B cell (primary cell): ENCODE measurements at regions not wholly inside any gene's neighbourhood (a gene's known extent, or its start where the extent isn't known, plus 50 kb on each side); places are given as distances from the start of the nearest gene placed in this dataset.

Experiments used
- ATAC-seq: fragments of 200-7000 bp; cut with Tn5 transposase; one replicate; pipeline ENCODE4 v1.10.0; 2021; ENCODE audit warnings: low read depth, mild to moderate bottlenecking, moderate number of reproducible peaks, moderate library complexity
- CTCF ChIA-PET: fragments of 350-600 bp; sonication (Branson Sonifier 250); formaldehyde crosslinking; loops from one replicate; lab custom pipeline; 2021; ENCODE audit warnings: antibody characterized with exemption, inconsistent platforms; lab: Charles Lee
- POLR2A ChIA-PET: fragments of 350-600 bp; sonication (Branson Sonifier 250); formaldehyde crosslinking; loops from one replicate; lab custom pipeline; 2021; ENCODE audit warnings: antibody characterized with exemption; lab: Charles Lee
- DNase-seq: peaks from one replicate; pipeline ENCODE4 v3.0.0; 2013
- H2AFZ ChIP-seq: 2 replicates; pipeline ENCODE4 v1.6.1; 2012; ENCODE audit warnings: mild to moderate bottlenecking, low read depth, low read length; ENCODE audit not compliant: insufficient read depth, poor library complexity, severe bottlenecking
- H3K27ac ChIP-seq, 2 donors: 1 replicate in 1 of 2; 2 replicates in 1 of 2; pipeline ENCODE4 v1.5.1; 2012 to 2013; ENCODE audit warnings: low read length in 2 of 2, mild to moderate bottlenecking in 2 of 2, moderate library complexity in 1 of 2
- H3K27me3 ChIP-seq, 4 experiments: fragments of 200-600 bp in 1 of 4; sonication (generic) in 1 of 4; replicated peaks in 1 of 4; 1 replicate in 2 of 4; 2 replicates in 2 of 4; pipeline versions ENCODE4 v1.6.1 to v1.7.0; 2013 to 2016; ENCODE audit warnings: low read length in 3 of 4, mild to moderate bottlenecking in 2 of 4, mixed read lengths in 1 of 4, moderate library complexity in 1 of 4; ENCODE audit not compliant: insufficient read depth in 4 of 4, control insufficient read depth in 3 of 4; ENCODE audit errors: control extremely low read depth in 1 of 4
- H3K36me3 ChIP-seq, 2 experiments: replicated peaks in 1 of 2; 1 replicate in 1 of 2; 2 replicates in 1 of 2; pipeline versions ENCODE4 v1.6.1 to v1.7.1; 2013; ENCODE audit warnings: low read length in 1 of 2; ENCODE audit not compliant: insufficient read depth in 2 of 2, control insufficient read depth in 1 of 2; ENCODE audit errors: control extremely low read depth in 1 of 2, extremely low read depth in 1 of 2
- H3K4me1 ChIP-seq, 2 donors: fragments of 200-600 bp in 1 of 2; sonication (generic) in 1 of 2; 1 replicate in 1 of 2; 2 replicates in 1 of 2; pipeline versions ENCODE4 v1.5.1 to v1.6.1; 2013 to 2017; ENCODE audit warnings: low read length in 2 of 2; ENCODE audit not compliant: control insufficient read depth in 2 of 2, insufficient read depth in 2 of 2
- H3K4me2 ChIP-seq: replicated peaks from 2 replicates; pipeline ENCODE3; 2012; ENCODE audit warnings: mild to moderate bottlenecking, low read depth, low read length; ENCODE audit not compliant: poor library complexity, severe bottlenecking
- H3K4me3 ChIP-seq, 5 experiments: fragments of 200-600 bp in 1 of 5; sonication (generic) in 1 of 5; 1 replicate in 3 of 5; 2 replicates in 2 of 5; pipeline versions ENCODE4 v1.5.1 to v1.7.0; 2011 to 2016; ENCODE audit warnings: low read length in 4 of 5, mild to moderate bottlenecking in 4 of 5, low read depth in 2 of 5, control low read depth in 1 of 5, moderate library complexity in 1 of 5; ENCODE audit not compliant: insufficient read depth in 1 of 5; ENCODE audit errors: control extremely low read depth in 1 of 5, extremely low read depth in 1 of 5
- H3K79me2 ChIP-seq: fragments of 200-600 bp; sonication (generic); one replicate; pipeline ENCODE4 v1.6.0; 2016; ENCODE audit warnings: low read length; ENCODE audit not compliant: control insufficient read depth, insufficient read depth
- H3K9ac ChIP-seq: fragments of 200-600 bp; sonication (generic); 2 replicates; pipeline ENCODE4 v1.6.1; 2017; ENCODE audit warnings: mild to moderate bottlenecking, low read length, moderate library complexity
- H3K9me3 ChIP-seq, 3 donors: one replicate each; pipeline versions ENCODE4 v1.6.1 to v1.7.1; 2013; ENCODE audit warnings: low read length in 2 of 3; ENCODE audit not compliant: control insufficient read depth in 2 of 3, insufficient read depth in 1 of 3; ENCODE audit errors: control extremely low read depth in 1 of 3
- H4K20me1 ChIP-seq: 2 replicates; pipeline ENCODE4 v1.6.0; 2012; ENCODE audit warnings: mild to moderate bottlenecking, low read length; ENCODE audit not compliant: insufficient read depth, control insufficient read depth, poor library complexity, severe bottlenecking
- H3K27ac Mint-ChIP-seq: one replicate; pipeline ENCODE4 v1.8.0; 2021; ENCODE audit warnings: mixed read lengths
- H3K27me3 Mint-ChIP-seq: one replicate; pipeline ENCODE4 v1.8.0; 2021; ENCODE audit warnings: mixed read lengths
- H3K4me1 Mint-ChIP-seq: one replicate; pipeline ENCODE4 v1.8.0; 2021; ENCODE audit warnings: mixed read lengths
- H3K4me3 Mint-ChIP-seq: one replicate; pipeline ENCODE4 v1.8.0; 2021; ENCODE audit warnings: mixed read lengths
- H3K9me3 Mint-ChIP-seq: one replicate; pipeline ENCODE4 v1.8.0; 2022; ENCODE audit warnings: mixed read lengths; ENCODE audit not compliant: insufficient read depth
- EZH2 ChIP-seq: IDR thresholded peaks from 2 replicates; pipeline ENCODE4 v1.6.1; 2012; ENCODE audit warnings: borderline replicate concordance, low read depth, mild to moderate bottlenecking, moderate library complexity, low read length; ENCODE audit not compliant: insufficient read depth, poor library complexity, severe bottlenecking
- WGBS: methylation state at CpG from one replicate; pipeline ENCODE4 v1.1.5; 2013; ENCODE audit warnings: missing lambda C conversion rate; ENCODE audit not compliant: insufficient coverage; 5-methylcytosine and 5-hydroxymethylcytosine counted together
- intact Hi-C: fragments of 100-400 bp; cut with micrococcal nuclease; formaldehyde crosslinking; loops from one replicate; pipeline ENCODE4 v1.10.0; 2022
- TF ChIP-seq, protein P1 (sequence below): fragments of 200-600 bp; IDR thresholded peaks from one replicate; pipeline ENCODE4 v1.8.0; 2022; ENCODE audit warnings: antibody characterized with exemption, mild to moderate bottlenecking

DNA sequence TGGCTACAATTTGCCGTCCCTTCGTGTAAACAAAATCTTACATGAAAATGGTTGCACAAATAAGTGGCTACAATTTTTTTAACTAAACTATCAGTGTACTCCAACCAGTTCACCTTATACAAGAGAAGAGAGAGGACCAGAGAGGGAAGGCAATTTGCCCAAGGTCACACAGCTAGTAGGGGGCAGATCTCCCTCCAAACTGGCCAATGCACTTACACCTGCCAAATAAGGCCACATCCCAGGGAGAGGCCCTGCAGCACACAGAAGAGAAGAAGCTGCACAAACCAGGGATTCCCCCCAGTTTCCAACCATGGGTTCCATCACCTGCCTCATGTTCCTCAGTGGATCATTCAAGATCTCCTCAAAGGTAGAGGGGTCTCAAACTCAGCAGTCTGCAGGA, 349.9 kb downstream of the SOX9 start:
- Histone ChIP-seq H3K27me3 (no peaks in the 10 kb centered on the region), H3K36me3 (no peaks in the 10 kb centered on the region), H2AFZ (no peak overlapping the region), H3K4me1 (no peaks in the 10 kb centered on the region), H3K9me3 (peaks cover 0 to 4% (median 0%) of the 10 kb centered on the region in 3 donors), H3K79me2 (no peaks in the 10 kb centered on the region), H3K4me3 (no peak overlapping the region), H3K9ac (no peak overlapping the region), H3K27ac (no peak overlapping the region), H3K4me2 (no peak overlapping the region), H4K20me1 (no peaks in the 10 kb centered on the region)
- H3K27me3 Mint-ChIP-seq, result peaks cover 7% of the 10 kb centered on the region
- DNase-seq (no peak), ATAC-seq (no peak)
- intact Hi-C loops, result no loop called here
- no peaks in the 10 kb centered on the region for H3K4me1 Mint-ChIP-seq
- ChIA-PET CTCF (interaction anchor here (0.6 kb wide), 1 partner anchor 109 kb away, joined by 3 read pairs; no protein-coding TSS in a partner anchor), POLR2A (no interaction called here)
- WGBS, result no CpG with 5 or more reads among the region's 2 CpGs
- no peak overlapping the region for H3K4me3 Mint-ChIP-seq
- H3K9me3 Mint-ChIP-seq, result peaks cover 4% of the 10 kb centered on the region
- TF ChIP-seq, protein P1, sequence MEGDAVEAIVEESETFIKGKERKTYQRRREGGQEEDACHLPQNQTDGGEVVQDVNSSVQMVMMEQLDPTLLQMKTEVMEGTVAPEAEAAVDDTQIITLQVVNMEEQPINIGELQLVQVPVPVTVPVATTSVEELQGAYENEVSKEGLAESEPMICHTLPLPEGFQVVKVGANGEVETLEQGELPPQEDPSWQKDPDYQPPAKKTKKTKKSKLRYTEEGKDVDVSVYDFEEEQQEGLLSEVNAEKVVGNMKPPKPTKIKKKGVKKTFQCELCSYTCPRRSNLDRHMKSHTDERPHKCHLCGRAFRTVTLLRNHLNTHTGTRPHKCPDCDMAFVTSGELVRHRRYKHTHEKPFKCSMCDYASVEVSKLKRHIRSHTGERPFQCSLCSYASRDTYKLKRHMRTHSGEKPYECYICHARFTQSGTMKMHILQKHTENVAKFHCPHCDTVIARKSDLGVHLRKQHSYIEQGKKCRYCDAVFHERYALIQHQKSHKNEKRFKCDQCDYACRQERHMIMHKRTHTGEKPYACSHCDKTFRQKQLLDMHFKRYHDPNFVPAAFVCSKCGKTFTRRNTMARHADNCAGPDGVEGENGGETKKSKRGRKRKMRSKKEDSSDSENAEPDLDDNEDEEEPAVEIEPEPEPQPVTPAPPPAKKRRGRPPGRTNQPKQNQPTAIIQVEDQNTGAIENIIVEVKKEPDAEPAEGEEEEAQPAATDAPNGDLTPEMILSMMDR, result no peak
- TF ChIP-seq EZH2, result no peak
- no peak overlapping the region for H3K27ac Mint-ChIP-seq

DNA sequence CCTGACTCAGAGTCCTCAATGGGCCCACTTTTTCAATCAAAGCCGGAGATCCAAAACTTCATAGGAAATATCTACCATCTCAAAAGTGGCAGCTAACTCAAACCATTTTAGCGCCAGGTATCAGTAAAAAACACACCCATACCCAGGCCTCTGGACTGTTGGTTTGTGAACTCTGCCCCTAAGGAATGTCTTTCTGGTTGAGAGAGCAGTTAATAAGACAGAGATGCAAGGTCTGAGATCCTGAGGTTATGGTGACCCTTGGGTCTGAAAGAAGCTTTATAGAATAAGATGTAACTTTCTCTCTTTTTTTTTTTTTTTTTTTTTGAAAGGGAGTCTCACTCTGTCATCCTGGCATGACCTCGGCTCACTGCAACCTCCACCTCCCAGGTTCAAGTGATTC, 350.5 kb downstream of the SOX9 start:
- no peaks in the 10 kb centered on the region for H3K4me1 ChIP-seq
- H3K27ac ChIP-seq, result no peak overlapping the region
- no peaks in the 10 kb centered on the region for H3K79me2 ChIP-seq
- intact Hi-C loops, result no loop called here
- ATAC-seq (no peak), DNase-seq (no peak)
- Mint-ChIP-seq H3K9me3 (peaks cover 4% of the 10 kb centered on the region), H3K4me1 (no peaks in the 10 kb centered on the region), H3K4me3 (no peak overlapping the region), H3K27me3 (peaks cover 7% of the 10 kb centered on the region), H3K27ac (no peak overlapping the region)
- CTCF ChIA-PET, result interaction anchor here (0.6 to 0.7 kb wide), 2 partner anchors 86 to 110 kb away, joined by 3 to 5 read pairs; no protein-coding TSS in a partner anchor
- H3K9me3 ChIP-seq, result peaks cover 0 to 4% (median 0%) of the 10 kb centered on the region in 3 donors
- H3K4me3 ChIP-seq, result no peak overlapping the region
- no peaks in the 10 kb centered on the region for H3K36me3 ChIP-seq
- no peak overlapping the region for H2AFZ ChIP-seq
- POLR2A ChIA-PET, result no interaction called here
- no peak for TF ChIP-seq EZH2
- TF ChIP-seq, protein P1, result no peak
- H3K9ac ChIP-seq, result no peak overlapping the region
- H3K4me2 ChIP-seq, result no peak overlapping the region
- no peaks in the 10 kb centered on the region for H3K27me3 ChIP-seq
- WGBS, result 60% methylated on average over 1 of the region's 3 CpGs
- H4K20me1 ChIP-seq, result no peaks in the 10 kb centered on the region
